Lower leg skin (tissue), 4 donors: ENCODE measurements at regions not wholly inside any gene's neighbourhood (a gene's known extent, or its start where the extent isn't known, plus 50 kb on each side); places are given as distances from the start of the nearest gene placed in this dataset.

Experiments
- DNase-seq, 2 donors: peaks; one replicate each; pipeline ENCODE4 v3.0.0-alpha.2; 2019; ENCODE audit warnings: low spot score in 2 of 2
- H3K4me3 ChIP-seq: fragments of 200-600 bp; sonication (generic); 2 replicates; pipeline ENCODE4 v1.5.1; 2017; ENCODE audit warnings: mild to moderate bottlenecking, low read depth; ENCODE audit not compliant: poor library complexity, severe bottlenecking
- CTCF ChIP-seq, 3 donors: fragments of 450-650 bp; IDR thresholded peaks; one replicate each; pipeline ENCODE4 v1.5.1; 2016; ENCODE audit warnings: antibody characterized with exemption in 3 of 3, mild to moderate bottlenecking in 3 of 3, moderate library complexity in 2 of 3
- POLR2A ChIP-seq, 2 donors: fragments of 450-650 bp; IDR thresholded peaks; one replicate each; pipeline ENCODE4 v1.6.1; 2016 to 2017; ENCODE audit warnings: antibody characterized with exemption in 2 of 2, mild to moderate bottlenecking in 1 of 2, moderate library complexity in 1 of 2
- WGBS, 2 donors: methylation state at CpG; one replicate each; pipeline ENCODE4 v1.1.5; 2018; 5-methylcytosine and 5-hydroxymethylcytosine counted together
- intact Hi-C: fragments of 100-400 bp; cut with DNase I; formaldehyde crosslinking; loops from one replicate; pipeline ENCODE4 v1.15.0; 2023; ENCODE audit warnings: low total_unique reads

GRCh38 chr4:107392380-107392779 is 327.7 kb downstream of the PAPSS1 start:
- 68 to 82% methylated on average over 3 of the region's 3 CpGs for WGBS, 2 donors
- DNase-seq = no peak
- H3K4me3 ChIP-seq = no peak overlapping the region
- TF ChIP-seq CTCF (IDR thresholded peaks at IDR 0.05) (no peak), POLR2A (IDR thresholded peaks at IDR 0.05) (no peak)
- intact Hi-C loops = no loop called here

GRCh38 chr4:107391630-107392028 is 328.4 kb downstream of the PAPSS1 start:
- 54 to 60% methylated on average over 3 of the region's 3 CpGs for WGBS, 2 donors
- intact Hi-C loops = no loop called here
- TF ChIP-seq CTCF (IDR thresholded peaks at IDR 0.05) = no peak
- TF ChIP-seq POLR2A (IDR thresholded peaks at IDR 0.05) = no peak
- no peak overlapping the region for H3K4me3 ChIP-seq
- no peak for DNase-seq

GRCh38 chr4:107391009-107391629 is 328.9 kb downstream of the PAPSS1 start:
- TF ChIP-seq CTCF (IDR thresholded peaks at IDR 0.05) (no peak), POLR2A (IDR thresholded peaks at IDR 0.05) (no peak)
- DNase-seq = no peak
- no peak overlapping the region for H3K4me3 ChIP-seq
- intact Hi-C loops = no loop called here
- 76 to 81% methylated on average over 2 of the region's 2 CpGs for WGBS, 2 donors

- H3K4me3 ChIP-seq = no peak overlapping the region
- no peak for DNase-seq
- intact Hi-C loops = no loop called here
- TF ChIP-seq POLR2A (IDR thresholded peaks at IDR 0.05) (no peak), CTCF (IDR thresholded peaks at IDR 0.05) (no peak)
Measured at GRCh38 chr4:107389965-107390364, 330.1 kb downstream of the PAPSS1 start.

GRCh38 chr4:107388736-107389274 is 331.2 kb downstream of the PAPSS1 start:
- no peak for DNase-seq
- WGBS, 2 donors = 47 to 62% methylated on average over 3 of the region's 3 CpGs
- TF ChIP-seq CTCF (IDR thresholded peaks at IDR 0.05) (no peak), POLR2A (IDR thresholded peaks at IDR 0.05) (no peak)
- intact Hi-C loops = no loop called here
- H3K4me3 ChIP-seq = no peak overlapping the region
